ENCODE measurements at regions not wholly inside any gene's neighbourhood (a gene's known extent, or its start where the extent isn't known, plus 50 kb on each side); places are given as distances from the start of the nearest gene placed in this dataset.

- TF ChIP-seq CTCF (IDR thresholded peaks at IDR 0.05): no peak
- 72 to 74% methylated on average over 5 of the region's 5 CpGs for WGBS, 2 donors
- Histone ChIP-seq H3K9me3 (peaks cover 0 to 18% (median 0%) of the 10 kb centered on the region in 11 donors), H3K36me3 (no peaks in the 10 kb centered on the region), H3K4me1 (no peaks in the 10 kb centered on the region), H3K4me3 (no peak overlapping the region), H3K27ac (no peak overlapping the region), H3K27me3 (no peaks in the 10 kb centered on the region)
- intact Hi-C loops (cut with DNase I): no loop called here
- no peak for ATAC-seq
- DNase-seq: no peak
Observed at GRCh38 chr20:60177080-60177479, 218.9 kb downstream of the CDH26 start.

GRCh38 chr20:60180986-60181385 is 222.8 kb downstream of the CDH26 start:
- Histone ChIP-seq H3K36me3 (no peaks in the 10 kb centered on the region), H3K27me3 (no peaks in the 10 kb centered on the region), H3K9me3 (peaks cover 0 to 9% (median 0%) of the 10 kb centered on the region in 11 donors), H3K4me3 (no peak overlapping the region), H3K27ac (no peak overlapping the region), H3K4me1 (no peaks in the 10 kb centered on the region)
- no peak for TF ChIP-seq CTCF (IDR thresholded peaks at IDR 0.05)
- ATAC-seq (no peak), DNase-seq (no peak)
- intact Hi-C loops (cut with DNase I): no loop called here
- WGBS, 2 donors: 83 to 84% methylated on average over 5 of the region's 5 CpGs

GRCh38 chr20:60186412-60186811 is 228.2 kb downstream of the CDH26 start:
- Histone ChIP-seq H3K27ac (no peak overlapping the region), H3K4me1 (no peaks in the 10 kb centered on the region), H3K9me3 (peaks cover 0 to 9% (median 0%) of the 10 kb centered on the region in 11 donors), H3K4me3 (no peak overlapping the region), H3K36me3 (no peaks in the 10 kb centered on the region), H3K27me3 (peaks cover 0 to 10% (median 0%) of the 10 kb centered on the region in 7 donors)
- WGBS, 2 donors: 75 to 79% methylated on average over 4 of the region's 4 CpGs
- intact Hi-C loops (cut with DNase I): no loop called here
- ATAC-seq: no peak
- TF ChIP-seq CTCF (IDR thresholded peaks at IDR 0.05): no peak
- DNase-seq: no peak

- DNase-seq (no peak), ATAC-seq (no peak)
- Histone ChIP-seq H3K9me3 (peaks cover 0 to 9% (median 0%) of the 10 kb centered on the region in 11 donors), H3K4me3 (no peak overlapping the region), H3K27ac (no peak overlapping the region), H3K27me3 (peaks cover 0 to 14% (median 0%) of the 10 kb centered on the region in 7 donors), H3K36me3 (no peaks in the 10 kb centered on the region), H3K4me1 (no peaks in the 10 kb centered on the region)
- intact Hi-C loops (cut with DNase I): no loop called here
- no peak for TF ChIP-seq CTCF (IDR thresholded peaks at IDR 0.05)
Observed at GRCh38 chr20:60187683-60188082, 229.5 kb downstream of the CDH26 start.

Measured in heart right ventricle (tissue), 16 donors.